ENCODE measurements at regions not wholly inside any gene's neighbourhood (a gene's known extent, or its start where the extent isn't known, plus 50 kb on each side); places are given as distances from the start of the nearest gene placed in this dataset.

DNA sequence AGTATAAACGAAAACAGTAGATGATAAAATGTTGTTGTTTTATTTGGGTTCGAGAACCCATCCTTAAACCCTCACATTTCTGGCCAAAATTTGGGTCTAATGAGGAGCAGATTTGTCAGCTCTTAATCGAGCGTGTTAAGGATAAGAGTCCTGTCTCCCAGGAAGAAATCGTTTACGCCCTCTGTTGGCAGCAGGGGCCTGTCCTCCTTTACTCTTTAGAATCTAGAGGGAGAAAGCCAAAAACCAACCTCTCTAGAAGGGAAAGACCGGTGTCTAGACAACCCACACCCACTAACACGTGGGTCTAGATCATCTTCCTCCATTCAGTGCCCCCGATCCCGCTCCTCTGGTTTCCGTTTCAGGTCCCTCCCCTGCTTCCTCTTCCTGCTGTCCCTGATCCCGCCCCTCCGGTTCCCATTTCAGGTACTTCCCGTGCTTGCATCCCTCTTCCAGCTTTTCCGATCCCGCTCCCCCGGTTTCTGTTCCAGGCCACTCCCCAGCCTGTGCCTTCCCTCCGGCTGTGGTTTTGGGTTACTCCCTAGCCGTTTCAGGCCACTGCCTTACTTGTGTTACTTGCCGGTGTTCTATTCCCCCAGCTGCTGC, 339.1 kb downstream of the PAPSS1 start:
- Mint-ChIP-seq H3K9me3 (peaks cover 5% of the 10 kb centered on the region), H3K4me3 (no peak overlapping the region), H3K4me1 (peaks cover 12% of the 10 kb centered on the region), H3K27ac (no peak overlapping the region), H3K27me3 (ENCODE audit: insufficient read depth) (no peaks in the 10 kb centered on the region), H3K36me3 (ENCODE audit: low read depth) (no peaks in the 10 kb centered on the region)
- no peak overlapping the region for H3K9ac ChIP-seq (ENCODE audit: extremely low read depth, low read length, poor library complexity, severe bottlenecking)
- H3K4me3 ChIP-seq (ENCODE audit: low read length): no peak overlapping the region
- H3K27me3 ChIP-seq (ENCODE audit: control insufficient read depth, insufficient read depth, low read length, poor library complexity, severe bottlenecking): no peaks in the 10 kb centered on the region
- no peak overlapping the region for H3K27ac ChIP-seq (ENCODE audit: low read depth, low read length)
- H3K36me3 ChIP-seq (ENCODE audit: control insufficient read depth, insufficient read depth, low read length): no peaks in the 10 kb centered on the region
- TF ChIP-seq, protein P1, sequence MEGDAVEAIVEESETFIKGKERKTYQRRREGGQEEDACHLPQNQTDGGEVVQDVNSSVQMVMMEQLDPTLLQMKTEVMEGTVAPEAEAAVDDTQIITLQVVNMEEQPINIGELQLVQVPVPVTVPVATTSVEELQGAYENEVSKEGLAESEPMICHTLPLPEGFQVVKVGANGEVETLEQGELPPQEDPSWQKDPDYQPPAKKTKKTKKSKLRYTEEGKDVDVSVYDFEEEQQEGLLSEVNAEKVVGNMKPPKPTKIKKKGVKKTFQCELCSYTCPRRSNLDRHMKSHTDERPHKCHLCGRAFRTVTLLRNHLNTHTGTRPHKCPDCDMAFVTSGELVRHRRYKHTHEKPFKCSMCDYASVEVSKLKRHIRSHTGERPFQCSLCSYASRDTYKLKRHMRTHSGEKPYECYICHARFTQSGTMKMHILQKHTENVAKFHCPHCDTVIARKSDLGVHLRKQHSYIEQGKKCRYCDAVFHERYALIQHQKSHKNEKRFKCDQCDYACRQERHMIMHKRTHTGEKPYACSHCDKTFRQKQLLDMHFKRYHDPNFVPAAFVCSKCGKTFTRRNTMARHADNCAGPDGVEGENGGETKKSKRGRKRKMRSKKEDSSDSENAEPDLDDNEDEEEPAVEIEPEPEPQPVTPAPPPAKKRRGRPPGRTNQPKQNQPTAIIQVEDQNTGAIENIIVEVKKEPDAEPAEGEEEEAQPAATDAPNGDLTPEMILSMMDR (conservative IDR thresholded peaks at IDR 0.05): peak; percentile 24
- H3K9me3 ChIP-seq (ENCODE audit: control insufficient read depth, low read length): peaks cover 7% of the 10 kb centered on the region
- peaks cover 3% of the 10 kb centered on the region for H3K4me1 ChIP-seq (ENCODE audit: control insufficient read depth, insufficient read depth, low read length)
- 96% methylated on average over 9 to 20 of the region's 20 CpGs for WGBS, 2 experiments (ENCODE audit: insufficient coverage in 1 of 2, insufficient read length in 1 of 2)
- DNase-seq: no peak

GRCh38 chr4:107380190-107380589, 339.8 kb downstream of the PAPSS1 start:
- Mint-ChIP-seq H3K4me1 (peaks cover 12% of the 10 kb centered on the region), H3K27me3 (ENCODE audit: insufficient read depth) (no peaks in the 10 kb centered on the region), H3K27ac (no peak overlapping the region), H3K36me3 (ENCODE audit: low read depth) (no peaks in the 10 kb centered on the region), H3K4me3 (no peak overlapping the region), H3K9me3 (peaks cover 5% of the 10 kb centered on the region)
- H3K4me3 ChIP-seq (ENCODE audit: low read length): peak overlapping the region; percentile 11
- no peaks in the 10 kb centered on the region for H3K27me3 ChIP-seq (ENCODE audit: control insufficient read depth, insufficient read depth, low read length, poor library complexity, severe bottlenecking)
- H3K27ac ChIP-seq (ENCODE audit: low read depth, low read length): no peak overlapping the region
- H3K9me3 ChIP-seq (ENCODE audit: control insufficient read depth, low read length): peaks cover 7% of the 10 kb centered on the region
- WGBS, 2 experiments (ENCODE audit: insufficient coverage in 1 of 2, insufficient read length in 1 of 2): 93 to 94% methylated on average over 3 to 4 of the region's 4 CpGs
- no peak for DNase-seq
- H3K36me3 ChIP-seq (ENCODE audit: control insufficient read depth, insufficient read depth, low read length): no peaks in the 10 kb centered on the region
- TF ChIP-seq, protein P1 (conservative IDR thresholded peaks at IDR 0.05): no peak
- H3K9ac ChIP-seq (ENCODE audit: extremely low read depth, low read length, poor library complexity, severe bottlenecking): no peak overlapping the region
- peaks cover 3% of the 10 kb centered on the region for H3K4me1 ChIP-seq (ENCODE audit: control insufficient read depth, insufficient read depth, low read length)

DNA sequence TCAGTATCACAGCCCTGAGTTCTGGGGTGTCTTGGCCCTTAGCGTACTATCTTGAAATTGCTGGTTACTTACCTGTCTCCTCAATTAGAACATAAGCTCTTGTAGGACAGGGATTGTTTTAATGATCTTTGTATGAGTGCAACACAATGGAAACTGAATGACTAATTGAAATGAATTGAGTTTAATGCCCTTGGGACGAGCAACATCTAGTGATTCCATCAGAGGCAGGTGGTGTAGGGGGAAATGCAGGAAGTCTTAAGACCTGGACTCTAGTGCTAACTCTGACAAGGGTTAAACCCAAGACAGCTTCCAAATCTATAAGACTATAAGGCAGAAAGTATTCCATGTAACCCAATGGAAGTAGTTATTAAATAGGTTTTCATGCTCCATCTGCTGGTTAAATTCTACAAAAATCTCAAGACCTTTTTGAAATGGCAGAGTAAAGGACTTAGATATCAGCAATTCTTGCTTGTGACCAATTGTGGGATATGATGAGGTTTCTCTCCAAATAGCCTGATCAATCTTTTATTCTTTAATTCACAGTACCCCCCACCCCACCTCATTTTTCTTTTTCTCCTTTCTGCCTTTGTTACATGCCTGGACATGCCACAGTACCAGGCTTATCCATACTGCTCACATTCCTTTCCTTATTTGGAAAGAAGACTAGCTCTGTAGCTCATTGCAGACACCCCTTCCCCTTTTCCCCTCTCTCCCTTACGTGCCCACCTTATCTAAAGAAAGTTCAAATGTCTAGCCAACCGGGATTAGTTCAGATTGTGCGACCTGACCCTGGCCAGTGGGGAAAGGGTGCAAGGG, 340.8 kb downstream of the PAPSS1 start:
- Mint-ChIP-seq H3K36me3 (ENCODE audit: low read depth) (no peaks in the 10 kb centered on the region), H3K9me3 (peaks cover 5% of the 10 kb centered on the region), H3K4me3 (no peak overlapping the region), H3K4me1 (peaks cover 5% of the 10 kb centered on the region), H3K27me3 (ENCODE audit: insufficient read depth) (no peaks in the 10 kb centered on the region), H3K27ac (peak overlapping the region; percentile 4)
- TF ChIP-seq, protein P1 (conservative IDR thresholded peaks at IDR 0.05): no peak
- Histone ChIP-seq H3K36me3 (ENCODE audit: control insufficient read depth, insufficient read depth, low read length) (no peaks in the 10 kb centered on the region), H3K9me3 (ENCODE audit: control insufficient read depth, low read length) (peaks cover 7% of the 10 kb centered on the region), H3K27ac (ENCODE audit: low read depth, low read length) (no peak overlapping the region), H3K4me3 (ENCODE audit: low read length) (no peak overlapping the region), H3K9ac (ENCODE audit: extremely low read depth, low read length, poor library complexity, severe bottlenecking) (no peak overlapping the region), H3K27me3 (ENCODE audit: control insufficient read depth, insufficient read depth, low read length, poor library complexity, severe bottlenecking) (no peaks in the 10 kb centered on the region), H3K4me1 (ENCODE audit: control insufficient read depth, insufficient read depth, low read length) (peaks cover 3% of the 10 kb centered on the region)
- DNase-seq: no peak
- 89 to 90% methylated on average over 2 to 5 of the region's 5 CpGs for WGBS, 2 experiments (ENCODE audit: insufficient coverage in 1 of 2, insufficient read length in 1 of 2)

Data from endodermal cell (in vitro differentiated cells).